ENCODE measurements at regions not wholly inside any gene's neighbourhood (a gene's known extent, or its start where the extent isn't known, plus 50 kb on each side); places are given as distances from the start of the nearest gene placed in this dataset.
"Not testable (repeated sequence)": the region's sequence is repeated elsewhere in the genome, so short reads cannot be mapped to it uniquely, and the experiment has no call there.

DNA sequence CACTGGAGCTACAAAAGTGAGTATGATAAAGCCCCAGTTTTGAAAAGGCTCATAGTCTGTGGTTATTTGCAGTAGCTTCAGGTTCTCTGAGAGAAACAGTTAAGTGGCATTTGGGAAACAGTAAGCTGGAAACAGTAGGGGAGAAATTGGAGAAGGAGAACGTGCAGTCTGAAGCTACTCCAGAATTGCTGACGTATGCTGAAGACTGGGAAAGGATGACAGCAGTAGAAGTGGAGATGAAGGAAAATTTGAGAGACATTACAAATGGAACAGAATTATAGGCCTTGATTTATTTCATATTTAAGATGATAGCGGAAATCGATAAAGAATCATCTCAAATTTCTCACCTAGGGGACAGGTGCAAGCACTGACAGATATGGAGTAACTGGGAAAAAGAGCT is 248.8 kb downstream of the CAAP1 start:
- Mint-ChIP-seq H3K36me3 (no peaks in the 10 kb centered on the region), H3K4me1 (no peaks in the 10 kb centered on the region), H3K9me3 (peaks cover 0 to 5% (median 0%) of the 10 kb centered on the region in 7 donors), H3K4me3 (no peak overlapping the region), H3K27ac (no peak overlapping the region), H3K27me3 (no peaks in the 10 kb centered on the region)
- H3K9me3 ChIP-seq (ENCODE audit: control insufficient read depth in 2 of 2, low read length in 2 of 2), result no peaks in the 10 kb centered on the region
- ATAC-seq (ENCODE audit: low read depth in 2 of 2), result no peak
- no peaks in the 10 kb centered on the region for H3K27me3 ChIP-seq (ENCODE audit: control insufficient read depth, insufficient read depth, low read length)
- no peaks in the 10 kb centered on the region for H3K36me3 ChIP-seq (ENCODE audit: control insufficient read depth, insufficient read depth, low read length)
- no peak overlapping the region for H3K4me3 ChIP-seq (ENCODE audit: low read depth, low read length)
- H3K4me1 ChIP-seq (ENCODE audit: control insufficient read depth, insufficient read depth, low read length, poor library complexity, severe bottlenecking), result no peaks in the 10 kb centered on the region
- DNase-seq, result no peak
- no peak overlapping the region for H3K27ac ChIP-seq (ENCODE audit: insufficient read depth, low read length, poor library complexity, severe bottlenecking)

DNA sequence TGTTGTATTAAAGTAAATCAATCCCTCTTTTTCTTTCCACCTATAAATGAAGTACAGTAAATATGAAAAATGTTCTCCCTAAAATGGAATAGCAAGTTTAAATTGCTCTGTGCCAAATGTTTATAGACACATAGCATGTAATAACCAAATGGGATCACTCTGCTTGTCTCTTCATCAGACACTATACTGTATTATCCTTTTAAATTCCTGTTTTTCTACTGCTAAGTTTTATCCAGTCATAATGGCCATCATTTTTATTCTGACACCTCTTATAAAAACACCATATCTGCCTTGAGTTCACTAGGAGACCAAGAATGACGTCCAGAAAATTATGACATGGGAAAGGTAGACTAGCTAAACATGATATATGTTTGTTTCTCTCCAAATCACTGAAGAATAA is 252.8 kb downstream of the CAAP1 start:
- Histone ChIP-seq H3K27ac (ENCODE audit: insufficient read depth, low read length, poor library complexity, severe bottlenecking) (no peak overlapping the region), H3K27me3 (ENCODE audit: control insufficient read depth, insufficient read depth, low read length) (no peaks in the 10 kb centered on the region), H3K4me1 (ENCODE audit: control insufficient read depth, insufficient read depth, low read length, poor library complexity, severe bottlenecking) (no peaks in the 10 kb centered on the region), H3K4me3 (ENCODE audit: low read depth, low read length) (no peak overlapping the region), H3K9me3 (ENCODE audit: control insufficient read depth in 2 of 2, low read length in 2 of 2) (no peaks in the 10 kb centered on the region), H3K36me3 (ENCODE audit: control insufficient read depth, insufficient read depth, low read length) (no peaks in the 10 kb centered on the region)
- Mint-ChIP-seq H3K27ac (no peak overlapping the region), H3K36me3 (no peaks in the 10 kb centered on the region), H3K9me3 (peaks cover 0 to 4% (median 1%) of the 10 kb centered on the region in 7 donors), H3K27me3 (no peaks in the 10 kb centered on the region), H3K4me1 (no peaks in the 10 kb centered on the region), H3K4me3 (no peak overlapping the region)
- DNase-seq (no peak), ATAC-seq (ENCODE audit: low read depth in 2 of 2) (no peak)

DNA sequence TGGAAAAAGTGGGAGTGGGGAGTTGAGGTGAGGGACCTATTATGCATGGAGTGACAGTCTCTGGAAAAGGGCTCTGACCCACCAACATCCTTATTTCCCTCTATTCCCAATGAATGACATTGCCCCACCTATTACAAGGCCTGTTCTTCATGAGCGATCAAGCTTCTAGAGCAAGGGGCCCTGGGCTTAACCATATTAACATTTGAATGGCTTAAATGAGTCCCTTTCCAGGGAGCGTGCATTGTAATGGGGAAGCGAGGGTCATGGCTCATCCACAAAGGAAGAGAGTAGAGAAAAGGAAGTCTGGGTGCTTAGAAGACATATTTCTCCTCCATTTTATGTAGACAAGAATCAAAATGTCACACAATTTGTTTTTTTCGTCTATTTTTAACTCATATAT is 255.5 kb downstream of the CAAP1 start:
- H3K4me3 Mint-ChIP-seq, result no peak overlapping the region
- no peaks in the 10 kb centered on the region for H3K27me3 Mint-ChIP-seq
- H3K27ac ChIP-seq (ENCODE audit: insufficient read depth, low read length, poor library complexity, severe bottlenecking), result no peak overlapping the region
- H3K27me3 ChIP-seq (ENCODE audit: control insufficient read depth, insufficient read depth, low read length), result no peaks in the 10 kb centered on the region
- ATAC-seq (ENCODE audit: low read depth in 2 of 2) (no peak), DNase-seq (no peak)
- no peak overlapping the region for H3K27ac Mint-ChIP-seq
- H3K4me3 ChIP-seq (ENCODE audit: low read depth, low read length), result no peak overlapping the region
- H3K9me3 Mint-ChIP-seq, result peaks cover 0 to 4% (median 1%) of the 10 kb centered on the region in 7 donors
- no peaks in the 10 kb centered on the region for H3K36me3 ChIP-seq (ENCODE audit: control insufficient read depth, insufficient read depth, low read length)
- H3K9me3 ChIP-seq (ENCODE audit: control insufficient read depth in 2 of 2, low read length in 2 of 2), result no peaks in the 10 kb centered on the region
- H3K4me1 Mint-ChIP-seq, result no peaks in the 10 kb centered on the region
- no peaks in the 10 kb centered on the region for H3K36me3 Mint-ChIP-seq
- H3K4me1 ChIP-seq (ENCODE audit: control insufficient read depth, insufficient read depth, low read length, poor library complexity, severe bottlenecking), result no peaks in the 10 kb centered on the region

DNA sequence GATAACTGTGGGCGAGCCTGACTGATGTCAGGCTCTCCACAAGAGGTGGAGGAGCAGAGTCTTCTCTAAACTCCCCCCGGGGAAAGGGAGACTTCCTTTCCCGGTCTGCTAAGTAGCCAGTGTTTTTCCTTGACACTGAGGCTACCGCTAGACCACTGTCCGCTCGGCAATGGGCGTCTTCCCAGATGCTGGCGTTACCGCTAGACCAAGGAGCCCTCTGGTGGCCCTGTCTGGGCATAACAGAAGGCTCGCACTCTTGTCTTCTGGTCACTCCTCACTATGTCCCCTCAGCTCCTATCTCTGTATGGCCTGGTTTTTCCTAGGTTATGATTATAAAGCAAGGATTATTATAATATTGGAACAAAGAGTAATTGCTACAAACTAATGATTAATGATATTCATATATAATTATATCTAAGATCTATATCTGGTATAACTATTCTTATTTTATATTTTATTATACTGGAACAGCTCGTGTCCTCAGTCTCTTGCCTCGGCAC is 278.7 kb downstream of the CAAP1 start:
- not testable (repeated sequence) for H3K36me3 Mint-ChIP-seq, DNase-seq

DNA sequence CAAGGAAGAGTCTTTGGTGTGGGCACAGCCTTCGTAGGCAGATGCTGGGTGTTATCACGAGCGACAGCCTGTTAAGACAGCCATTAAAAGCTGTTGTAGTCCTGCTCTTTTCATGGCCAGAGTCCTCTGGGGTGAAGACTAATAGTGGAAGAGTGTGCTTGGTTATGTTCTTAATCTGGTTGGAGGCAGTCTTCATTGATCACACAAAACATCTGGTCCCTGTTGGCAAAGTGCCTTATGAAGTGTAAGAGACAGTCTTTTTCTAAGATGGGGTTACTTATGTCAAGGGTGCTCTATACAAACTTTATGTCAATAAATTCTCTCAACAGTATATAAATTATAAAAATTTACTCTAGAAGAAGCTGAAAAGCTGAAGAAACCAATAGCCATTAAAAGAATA is 280.4 kb downstream of the CAAP1 start:
- Mint-ChIP-seq H3K9me3 (peaks cover 0 to 5% (median 1%) of the 10 kb centered on the region in 7 donors), H3K27me3 (no peaks in the 10 kb centered on the region), H3K4me3 (no peak overlapping the region), H3K36me3 (no peaks in the 10 kb centered on the region), H3K27ac (no peak overlapping the region), H3K4me1 (no peaks in the 10 kb centered on the region)
- H3K27ac ChIP-seq (ENCODE audit: insufficient read depth, low read length, poor library complexity, severe bottlenecking), result no peak overlapping the region
- no peak overlapping the region for H3K4me3 ChIP-seq (ENCODE audit: low read depth, low read length)
- H3K4me1 ChIP-seq (ENCODE audit: control insufficient read depth, insufficient read depth, low read length, poor library complexity, severe bottlenecking), result no peaks in the 10 kb centered on the region
- H3K36me3 ChIP-seq (ENCODE audit: control insufficient read depth, insufficient read depth, low read length), result no peaks in the 10 kb centered on the region
- DNase-seq, result no peak
- no peaks in the 10 kb centered on the region for H3K27me3 ChIP-seq (ENCODE audit: control insufficient read depth, insufficient read depth, low read length)
- H3K9me3 ChIP-seq (ENCODE audit: control insufficient read depth in 2 of 2, low read length in 2 of 2), result no peaks in the 10 kb centered on the region
- ATAC-seq (ENCODE audit: low read depth in 2 of 2), result no peak

More for the DNA sequence above, 278.7 kb downstream of the CAAP1 start:
- H3K4me1 ChIP-seq (ENCODE audit: control insufficient read depth, insufficient read depth, low read length, poor library complexity, severe bottlenecking); H3K9me3 ChIP-seq (ENCODE audit: control insufficient read depth in 2 of 2, low read length in 2 of 2); ATAC-seq (ENCODE audit: low read depth in 2 of 2); H3K4me3 ChIP-seq (ENCODE audit: low read depth, low read length); H3K27me3 Mint-ChIP-seq; H3K27me3 ChIP-seq (ENCODE audit: control insufficient read depth, insufficient read depth, low read length); H3K9me3 Mint-ChIP-seq; H3K36me3 ChIP-seq (ENCODE audit: control insufficient read depth, insufficient read depth, low read length); H3K4me1 Mint-ChIP-seq; H3K4me3 Mint-ChIP-seq; H3K27ac Mint-ChIP-seq; H3K27ac ChIP-seq (ENCODE audit: insufficient read depth, low read length, poor library complexity, severe bottlenecking): not testable (repeated sequence)

DNA sequence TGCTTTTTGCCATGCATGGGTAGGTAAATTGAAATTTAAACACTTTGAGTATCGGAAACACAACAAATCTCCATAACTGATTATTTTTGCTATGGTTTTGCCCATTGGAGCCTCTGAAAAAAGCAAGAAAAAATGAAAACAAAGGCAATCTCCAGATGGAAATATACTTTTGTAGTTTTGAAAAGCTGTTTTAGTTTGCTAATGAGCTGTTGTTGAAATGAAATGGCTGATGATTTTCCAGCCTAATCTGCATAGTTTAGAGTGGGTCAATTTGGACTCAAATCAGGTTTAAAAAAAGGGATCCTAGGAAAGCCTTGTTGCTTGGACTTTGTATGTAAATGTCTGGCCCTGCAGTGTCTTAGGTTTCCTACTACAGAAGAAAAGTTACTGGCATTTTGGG is 285.8 kb downstream of the CAAP1 start:
- no peak for ATAC-seq (ENCODE audit: low read depth in 2 of 2)
- Mint-ChIP-seq H3K4me1 (no peaks in the 10 kb centered on the region), H3K27ac (no peak overlapping the region), H3K9me3 (peaks cover 0 to 2% (median 0%) of the 10 kb centered on the region in 7 donors), H3K4me3 (no peak overlapping the region), H3K36me3 (no peaks in the 10 kb centered on the region), H3K27me3 (no peaks in the 10 kb centered on the region)
- DNase-seq, result no peak
- no peaks in the 10 kb centered on the region for H3K27me3 ChIP-seq (ENCODE audit: control insufficient read depth, insufficient read depth, low read length)
- no peaks in the 10 kb centered on the region for H3K4me1 ChIP-seq (ENCODE audit: control insufficient read depth, insufficient read depth, low read length, poor library complexity, severe bottlenecking)
- no peak overlapping the region for H3K4me3 ChIP-seq (ENCODE audit: low read depth, low read length)
- no peak overlapping the region for H3K27ac ChIP-seq (ENCODE audit: insufficient read depth, low read length, poor library complexity, severe bottlenecking)
- no peaks in the 10 kb centered on the region for H3K36me3 ChIP-seq (ENCODE audit: control insufficient read depth, insufficient read depth, low read length)
- H3K9me3 ChIP-seq (ENCODE audit: control insufficient read depth in 2 of 2, low read length in 2 of 2), result no peaks in the 10 kb centered on the region

DNA sequence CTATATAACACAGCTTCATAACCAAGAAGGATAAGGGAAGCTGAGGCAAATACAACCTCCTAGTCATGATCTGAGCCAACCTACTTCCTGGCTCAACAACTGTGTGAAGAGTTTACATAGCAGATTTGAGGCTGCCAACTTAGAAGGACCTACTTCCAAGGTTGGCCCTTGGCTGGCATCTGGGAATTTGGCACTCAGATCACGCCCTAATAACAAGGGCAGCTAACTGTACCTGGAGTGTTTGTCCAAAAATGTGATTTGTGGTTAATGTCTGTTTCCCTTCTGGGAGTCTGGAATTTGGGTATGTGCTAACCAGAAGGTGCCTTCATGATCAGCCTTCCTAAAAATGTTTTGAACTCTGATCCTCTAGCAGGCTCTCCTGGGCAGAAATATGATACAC is 287.2 kb downstream of the CAAP1 start:
- Histone ChIP-seq H3K36me3 (ENCODE audit: control insufficient read depth, insufficient read depth, low read length) (no peaks in the 10 kb centered on the region), H3K9me3 (ENCODE audit: control insufficient read depth in 2 of 2, low read length in 2 of 2) (no peaks in the 10 kb centered on the region), H3K27me3 (ENCODE audit: control insufficient read depth, insufficient read depth, low read length) (no peaks in the 10 kb centered on the region), H3K27ac (ENCODE audit: insufficient read depth, low read length, poor library complexity, severe bottlenecking) (no peak overlapping the region), H3K4me1 (ENCODE audit: control insufficient read depth, insufficient read depth, low read length, poor library complexity, severe bottlenecking) (no peaks in the 10 kb centered on the region), H3K4me3 (ENCODE audit: low read depth, low read length) (no peak overlapping the region)
- Mint-ChIP-seq H3K4me3 (no peak overlapping the region), H3K9me3 (peaks cover 0 to 9% (median 2%) of the 10 kb centered on the region in 7 donors), H3K4me1 (no peaks in the 10 kb centered on the region), H3K27ac (no peak overlapping the region), H3K36me3 (no peaks in the 10 kb centered on the region), H3K27me3 (no peaks in the 10 kb centered on the region)
- DNase-seq (no peak), ATAC-seq (ENCODE audit: low read depth in 2 of 2) (no peak)

DNA sequence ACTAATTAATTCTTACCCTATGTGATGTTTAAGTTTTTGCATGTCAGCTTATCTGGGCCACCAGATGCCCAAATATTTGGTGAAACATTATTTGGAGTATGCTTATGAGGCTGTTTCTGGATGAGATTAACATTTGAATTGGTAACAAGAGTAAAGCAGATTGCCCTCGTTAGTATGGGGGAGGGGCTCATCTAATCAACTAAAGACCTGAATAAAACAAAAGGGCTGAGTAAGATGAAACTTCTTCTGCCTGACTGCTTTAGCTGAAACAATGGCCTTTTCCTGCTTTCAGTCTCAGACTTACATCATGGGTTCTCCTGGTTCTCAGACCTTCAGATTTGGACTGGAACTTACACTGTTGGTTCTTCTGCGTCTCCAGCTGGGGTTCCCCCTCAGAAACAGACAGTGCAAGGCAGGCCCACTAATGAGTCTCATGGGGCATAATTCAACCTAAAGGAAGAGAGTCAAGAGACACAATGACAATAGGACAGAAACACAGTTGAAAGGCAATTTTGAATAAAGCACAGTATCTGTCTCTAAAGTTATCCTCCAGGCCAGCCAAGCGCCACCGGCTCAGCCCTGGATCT is 288.4 kb downstream of the CAAP1 start:
- Mint-ChIP-seq H3K27me3 (no peaks in the 10 kb centered on the region), H3K36me3 (no peaks in the 10 kb centered on the region), H3K9me3 (peaks cover 0 to 9% (median 2%) of the 10 kb centered on the region in 7 donors), H3K4me3 (no peak overlapping the region), H3K4me1 (no peaks in the 10 kb centered on the region), H3K27ac (no peak overlapping the region)
- H3K27me3 ChIP-seq (ENCODE audit: control insufficient read depth, insufficient read depth, low read length), result no peaks in the 10 kb centered on the region
- no peak for ATAC-seq (ENCODE audit: low read depth in 2 of 2)
- H3K27ac ChIP-seq (ENCODE audit: insufficient read depth, low read length, poor library complexity, severe bottlenecking), result no peak overlapping the region
- H3K4me3 ChIP-seq (ENCODE audit: low read depth, low read length), result no peak overlapping the region
- H3K4me1 ChIP-seq (ENCODE audit: control insufficient read depth, insufficient read depth, low read length, poor library complexity, severe bottlenecking), result no peaks in the 10 kb centered on the region
- DNase-seq, result no peak
- no peaks in the 10 kb centered on the region for H3K36me3 ChIP-seq (ENCODE audit: control insufficient read depth, insufficient read depth, low read length)
- no peaks in the 10 kb centered on the region for H3K9me3 ChIP-seq (ENCODE audit: control insufficient read depth in 2 of 2, low read length in 2 of 2)
